Neural cell (in vitro differentiated cells): ENCODE measurements at regions not wholly inside any gene's neighbourhood (a gene's known extent, or its start where the extent isn't known, plus 50 kb on each side); places are given as distances from the start of the nearest gene placed in this dataset.

Experiments used
- EZH2 ChIP-seq: fragments of 200-600, 300-800 bp; shearing (Covaris generic), sonication (generic); IDR thresholded peaks from 2 replicates; pipeline ENCODE4 v1.6.1; 2014; ENCODE audit warnings: antibody characterized with exemption, low read length, borderline replicate concordance, mild to moderate bottlenecking; ENCODE audit not compliant: insufficient read depth, poor library complexity, severe bottlenecking
- POLR2AphosphoS5 ChIP-seq: IDR thresholded peaks from 2 replicates; pipeline ENCODE4 v1.6.1; 2012
- TAF1 ChIP-seq: IDR thresholded peaks from 2 replicates; pipeline ENCODE4 v1.6.1; 2012; ENCODE audit warnings: low read depth
- TF ChIP-seq, protein P1 (sequence below): fragments of 450-650 bp; IDR thresholded peaks from 2 replicates; pipeline ENCODE4 v1.5.1; 2014; ENCODE audit warnings: antibody characterized with exemption, mild to moderate bottlenecking, moderate library complexity; ENCODE audit not compliant: poor library complexity, severe bottlenecking

GRCh38 chr18:41343808-41344207, 611.2 kb upstream of the PIK3C3 start:
- TF ChIP-seq POLR2AphosphoS5, result no peak
- TF ChIP-seq, protein P1, sequence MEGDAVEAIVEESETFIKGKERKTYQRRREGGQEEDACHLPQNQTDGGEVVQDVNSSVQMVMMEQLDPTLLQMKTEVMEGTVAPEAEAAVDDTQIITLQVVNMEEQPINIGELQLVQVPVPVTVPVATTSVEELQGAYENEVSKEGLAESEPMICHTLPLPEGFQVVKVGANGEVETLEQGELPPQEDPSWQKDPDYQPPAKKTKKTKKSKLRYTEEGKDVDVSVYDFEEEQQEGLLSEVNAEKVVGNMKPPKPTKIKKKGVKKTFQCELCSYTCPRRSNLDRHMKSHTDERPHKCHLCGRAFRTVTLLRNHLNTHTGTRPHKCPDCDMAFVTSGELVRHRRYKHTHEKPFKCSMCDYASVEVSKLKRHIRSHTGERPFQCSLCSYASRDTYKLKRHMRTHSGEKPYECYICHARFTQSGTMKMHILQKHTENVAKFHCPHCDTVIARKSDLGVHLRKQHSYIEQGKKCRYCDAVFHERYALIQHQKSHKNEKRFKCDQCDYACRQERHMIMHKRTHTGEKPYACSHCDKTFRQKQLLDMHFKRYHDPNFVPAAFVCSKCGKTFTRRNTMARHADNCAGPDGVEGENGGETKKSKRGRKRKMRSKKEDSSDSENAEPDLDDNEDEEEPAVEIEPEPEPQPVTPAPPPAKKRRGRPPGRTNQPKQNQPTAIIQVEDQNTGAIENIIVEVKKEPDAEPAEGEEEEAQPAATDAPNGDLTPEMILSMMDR, result no peak
- TF ChIP-seq EZH2, result no peak
- TF ChIP-seq TAF1, result no peak
